ENCODE measurements at regions not wholly inside any gene's neighbourhood (a gene's known extent, or its start where the extent isn't known, plus 50 kb on each side); places are given as distances from the start of the nearest gene placed in this dataset.

GRCh38 chr2:183665425-183665824 is 541.2 kb downstream of the NUP35 start:
- no peaks in the 10 kb centered on the region for H3K36me3 Mint-ChIP-seq (ENCODE audit: low read depth)
- no peak overlapping the region for H3K4me3 ChIP-seq (ENCODE audit: low read length)
- H3K27me3 Mint-ChIP-seq: no peaks in the 10 kb centered on the region
- no peak overlapping the region for H3K4me3 Mint-ChIP-seq
- H3K4me1 Mint-ChIP-seq (ENCODE audit: low read depth): no peaks in the 10 kb centered on the region
- intact Hi-C loops (cut with DNase I, micrococcal nuclease): no loop called here
- H3K9me3 Mint-ChIP-seq: peaks cover 2% of the 10 kb centered on the region
- no peaks in the 10 kb centered on the region for H3K9me3 ChIP-seq (ENCODE audit: control insufficient read depth in 1 of 2, insufficient read depth in 1 of 2, low read length in 2 of 2)
- POLR2A ChIA-PET: no interaction called here
- no peak for DNase-seq
- CTCF ChIA-PET: no interaction called here
- TF ChIP-seq CTCF (IDR thresholded peaks at IDR 0.05): no peak
- H3K27me3 ChIP-seq (ENCODE audit: control insufficient read depth in 1 of 2, insufficient read depth in 2 of 2, low read length in 2 of 2): no peaks in the 10 kb centered on the region
- H3K36me3 ChIP-seq (ENCODE audit: insufficient read depth, low read length): no peaks in the 10 kb centered on the region
- no peak overlapping the region for H3K27ac ChIP-seq (ENCODE audit: low read depth in 1 of 2, low read length in 2 of 2)
- no peak overlapping the region for H3K27ac Mint-ChIP-seq
- no peak for ATAC-seq (ENCODE audit: poor library complexity)
- no peaks in the 10 kb centered on the region for H3K4me1 ChIP-seq (ENCODE audit: insufficient read depth, low read length)

DNA sequence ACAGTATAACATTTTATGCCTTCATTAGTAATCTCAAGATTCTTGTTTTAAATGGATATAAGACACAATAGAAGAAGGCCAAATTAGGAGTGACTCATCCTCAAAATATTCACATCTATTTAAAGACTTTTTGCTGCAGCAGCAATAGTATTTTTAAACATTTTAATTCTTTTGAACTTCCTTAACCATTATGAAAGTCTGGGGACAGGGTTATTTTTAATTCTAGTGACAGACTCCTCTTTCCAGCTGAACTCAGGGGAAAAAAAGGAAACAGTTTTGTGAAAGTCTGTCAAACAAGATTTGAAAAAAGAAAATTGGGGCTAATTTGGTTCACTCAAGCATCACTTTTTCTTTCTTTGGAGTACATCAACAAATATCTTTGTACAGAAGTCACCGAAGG is 541.8 kb downstream of the NUP35 start:
- H3K27me3 Mint-ChIP-seq: no peaks in the 10 kb centered on the region
- no peaks in the 10 kb centered on the region for H3K36me3 Mint-ChIP-seq (ENCODE audit: low read depth)
- Histone ChIP-seq H3K4me3 (ENCODE audit: low read length) (no peak overlapping the region), H3K27me3 (ENCODE audit: control insufficient read depth in 1 of 2, insufficient read depth in 2 of 2, low read length in 2 of 2) (no peaks in the 10 kb centered on the region), H3K27ac (ENCODE audit: low read depth in 1 of 2, low read length in 2 of 2) (no peak overlapping the region), H3K36me3 (ENCODE audit: insufficient read depth, low read length) (no peaks in the 10 kb centered on the region), H3K4me1 (ENCODE audit: insufficient read depth, low read length) (no peaks in the 10 kb centered on the region), H3K9me3 (ENCODE audit: control insufficient read depth in 1 of 2, insufficient read depth in 1 of 2, low read length in 2 of 2) (no peaks in the 10 kb centered on the region)
- H3K27ac Mint-ChIP-seq: no peak overlapping the region
- TF ChIP-seq CTCF (IDR thresholded peaks at IDR 0.05): no peak
- ChIA-PET CTCF (no interaction called here), POLR2A (no interaction called here)
- H3K4me3 Mint-ChIP-seq: no peak overlapping the region
- H3K4me1 Mint-ChIP-seq (ENCODE audit: low read depth): no peaks in the 10 kb centered on the region
- ATAC-seq (ENCODE audit: poor library complexity) (no peak), DNase-seq (no peak)
- intact Hi-C loops (cut with DNase I, micrococcal nuclease): no loop called here
- peaks cover 2% of the 10 kb centered on the region for H3K9me3 Mint-ChIP-seq

DNA sequence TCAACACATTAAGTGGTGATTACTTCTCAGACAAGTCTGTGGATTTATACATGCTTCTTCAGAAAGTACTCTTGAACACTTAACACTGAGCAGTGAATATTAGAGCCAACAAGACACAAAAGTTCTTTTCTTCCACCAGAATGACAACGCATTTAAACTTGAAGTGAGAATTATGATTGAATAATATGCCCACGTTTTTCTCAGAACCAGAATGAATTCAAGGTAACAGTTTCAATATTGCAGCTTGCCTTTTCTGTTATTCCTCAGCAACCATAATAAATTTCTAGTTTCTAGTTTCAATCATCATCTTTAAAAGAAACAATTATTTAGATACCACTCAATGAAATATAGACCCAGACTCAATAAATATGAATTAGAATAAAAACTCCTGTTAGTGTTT is 547.0 kb downstream of the NUP35 start:
- DNase-seq (no peak), ATAC-seq (ENCODE audit: poor library complexity) (no peak)
- no peaks in the 10 kb centered on the region for H3K4me1 Mint-ChIP-seq (ENCODE audit: low read depth)
- no peaks in the 10 kb centered on the region for H3K27me3 ChIP-seq (ENCODE audit: control insufficient read depth in 1 of 2, insufficient read depth in 2 of 2, low read length in 2 of 2)
- TF ChIP-seq CTCF (IDR thresholded peaks at IDR 0.05): no peak
- H3K4me1 ChIP-seq (ENCODE audit: insufficient read depth, low read length): no peaks in the 10 kb centered on the region
- CTCF ChIA-PET: no interaction called here
- no peak overlapping the region for H3K27ac ChIP-seq (ENCODE audit: low read depth in 1 of 2, low read length in 2 of 2)
- no peaks in the 10 kb centered on the region for H3K36me3 ChIP-seq (ENCODE audit: insufficient read depth, low read length)
- H3K27me3 Mint-ChIP-seq: no peaks in the 10 kb centered on the region
- H3K4me3 ChIP-seq (ENCODE audit: low read length): no peak overlapping the region
- H3K9me3 ChIP-seq (ENCODE audit: control insufficient read depth in 1 of 2, insufficient read depth in 1 of 2, low read length in 2 of 2): no peaks in the 10 kb centered on the region
- intact Hi-C loops (cut with DNase I, micrococcal nuclease): no loop called here
- no peaks in the 10 kb centered on the region for H3K9me3 Mint-ChIP-seq
- H3K27ac Mint-ChIP-seq: no peak overlapping the region
- POLR2A ChIA-PET: no interaction called here
- H3K36me3 Mint-ChIP-seq (ENCODE audit: low read depth): no peaks in the 10 kb centered on the region
- no peak overlapping the region for H3K4me3 Mint-ChIP-seq
